SK-N-SH treated with all-trans-retinoic acid at 6 μM for 48 hours (cell line): ENCODE measurements at regions not wholly inside any gene's neighbourhood (a gene's known extent, or its start where the extent isn't known, plus 50 kb on each side); places are given as distances from the start of the nearest gene placed in this dataset.

Source experiments
- BACH2 ChIP-seq: fragments of 250-450 bp; sonication (Bioruptor Pico); IDR thresholded peaks from 2 replicates; pipeline ENCODE4 v1.9.0; 2021; ENCODE audit warnings: mild to moderate bottlenecking, borderline replicate concordance
- CSRNP3 ChIP-seq: fragments of 250-450 bp; sonication (Bioruptor Pico); IDR thresholded peaks from 2 replicates; pipeline ENCODE4 v1.5.1; 2021; ENCODE audit warnings: mild to moderate bottlenecking, moderate library complexity
- ISL1 ChIP-seq: fragments of 250-450 bp; sonication (Bioruptor Pico); IDR thresholded peaks from 2 replicates; pipeline ENCODE4 v2.1.2; 2022; ENCODE audit warnings: mild to moderate bottlenecking, moderate library complexity
- OSR1 ChIP-seq: fragments of 250-450 bp; sonication (Bioruptor Pico); IDR thresholded peaks from 2 replicates; pipeline ENCODE4 v1.8.0; 2022; ENCODE audit warnings: moderate library complexity, mild to moderate bottlenecking, inconsistent platforms
- PPARA ChIP-seq: fragments of 250-450 bp; sonication (Bioruptor Pico); IDR thresholded peaks from 2 replicates; pipeline ENCODE4 v1.5.0; 2020; ENCODE audit warnings: mild to moderate bottlenecking, borderline replicate concordance
- TCF4 ChIP-seq: fragments of 250-450 bp; sonication (Bioruptor Pico); IDR thresholded peaks from 2 replicates; pipeline ENCODE4 v1.8.0; 2021; ENCODE audit warnings: mild to moderate bottlenecking, moderate library complexity, borderline replicate concordance
- TSHZ2 ChIP-seq: fragments of 250-450 bp; sonication (Bioruptor Pico); IDR thresholded peaks from 2 replicates; pipeline ENCODE4 v1.5.0; 2020; ENCODE audit warnings: mild to moderate bottlenecking, moderate library complexity
- ZC3H10 ChIP-seq: fragments of 250-450 bp; sonication (Bioruptor Pico); IDR thresholded peaks from 2 replicates; pipeline ENCODE4 v1.5.1; 2021; ENCODE audit warnings: mild to moderate bottlenecking, moderate library complexity
- ZFP3 ChIP-seq: fragments of 250-450 bp; sonication (Bioruptor Pico); IDR thresholded peaks from 2 replicates; pipeline ENCODE4 v1.5.0; 2020; ENCODE audit warnings: mild to moderate bottlenecking, moderate library complexity
- TF ChIP-seq, protein P1 (sequence below): fragments of 250-450 bp; sonication (Bioruptor Pico); IDR thresholded peaks from 2 replicates; pipeline ENCODE4 v1.5.1; 2020; ENCODE audit warnings: low read depth, mild to moderate bottlenecking, moderate library complexity
- TF ChIP-seq, protein P2 (sequence below): fragments of 250-450 bp; sonication (Bioruptor Pico); IDR thresholded peaks from 2 replicates; pipeline ENCODE4 v1.8.0; 2020; ENCODE audit warnings: mild to moderate bottlenecking, moderate library complexity, borderline replicate concordance

DNA sequence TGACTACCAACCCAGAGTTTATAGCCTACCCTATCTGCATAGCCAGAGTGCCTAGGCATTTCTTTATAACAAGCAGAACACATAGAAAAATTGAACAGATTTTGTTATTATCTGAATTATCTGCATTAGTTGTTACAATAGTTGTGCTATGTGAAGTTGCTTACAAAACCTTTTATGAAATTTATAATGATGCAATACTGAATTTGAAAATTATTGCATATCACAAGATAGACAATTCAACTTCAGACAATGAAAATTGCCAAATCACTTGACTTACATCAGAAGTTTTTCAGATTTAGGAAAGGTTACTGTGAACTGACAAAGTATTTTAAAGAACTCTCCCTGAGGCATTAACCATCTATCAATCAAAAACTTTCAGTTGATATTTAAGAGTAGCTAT lies 437.9 kb upstream of the PIK3C3 start:
- TF ChIP-seq BACH2 (no peak), ZFP3 (CRISPR knock-in tag) (no peak), TSHZ2 (CRISPR knock-in tag) (no peak), TCF4 (CRISPR knock-in tag) (no peak), ZC3H10 (CRISPR knock-in tag) (no peak), OSR1 (CRISPR knock-in tag) (no peak), PPARA (CRISPR knock-in tag) (no peak), CSRNP3 (CRISPR knock-in tag) (no peak), ISL1 (CRISPR knock-in tag) (no peak)
- TF ChIP-seq, protein P1, sequence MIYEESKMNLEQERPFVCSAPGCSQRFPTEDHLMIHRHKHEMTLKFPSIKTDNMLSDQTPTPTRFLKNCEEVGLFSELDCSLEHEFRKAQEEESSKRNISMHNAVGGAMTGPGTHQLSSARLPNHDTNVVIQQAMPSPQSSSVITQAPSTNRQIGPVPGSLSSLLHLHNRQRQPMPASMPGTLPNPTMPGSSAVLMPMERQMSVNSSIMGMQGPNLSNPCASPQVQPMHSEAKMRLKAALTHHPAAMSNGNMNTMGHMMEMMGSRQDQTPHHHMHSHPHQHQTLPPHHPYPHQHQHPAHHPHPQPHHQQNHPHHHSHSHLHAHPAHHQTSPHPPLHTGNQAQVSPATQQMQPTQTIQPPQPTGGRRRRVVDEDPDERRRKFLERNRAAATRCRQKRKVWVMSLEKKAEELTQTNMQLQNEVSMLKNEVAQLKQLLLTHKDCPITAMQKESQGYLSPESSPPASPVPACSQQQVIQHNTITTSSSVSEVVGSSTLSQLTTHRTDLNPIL (CRISPR knock-in tag) = no peak
- TF ChIP-seq, protein P2, sequence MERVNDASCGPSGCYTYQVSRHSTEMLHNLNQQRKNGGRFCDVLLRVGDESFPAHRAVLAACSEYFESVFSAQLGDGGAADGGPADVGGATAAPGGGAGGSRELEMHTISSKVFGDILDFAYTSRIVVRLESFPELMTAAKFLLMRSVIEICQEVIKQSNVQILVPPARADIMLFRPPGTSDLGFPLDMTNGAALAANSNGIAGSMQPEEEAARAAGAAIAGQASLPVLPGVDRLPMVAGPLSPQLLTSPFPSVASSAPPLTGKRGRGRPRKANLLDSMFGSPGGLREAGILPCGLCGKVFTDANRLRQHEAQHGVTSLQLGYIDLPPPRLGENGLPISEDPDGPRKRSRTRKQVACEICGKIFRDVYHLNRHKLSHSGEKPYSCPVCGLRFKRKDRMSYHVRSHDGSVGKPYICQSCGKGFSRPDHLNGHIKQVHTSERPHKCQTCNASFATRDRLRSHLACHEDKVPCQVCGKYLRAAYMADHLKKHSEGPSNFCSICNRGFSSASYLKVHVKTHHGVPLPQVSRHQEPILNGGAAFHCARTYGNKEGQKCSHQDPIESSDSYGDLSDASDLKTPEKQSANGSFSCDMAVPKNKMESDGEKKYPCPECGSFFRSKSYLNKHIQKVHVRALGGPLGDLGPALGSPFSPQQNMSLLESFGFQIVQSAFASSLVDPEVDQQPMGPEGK (CRISPR knock-in tag) = no peak
